ENCODE measurements at regions not wholly inside any gene's neighbourhood (a gene's known extent, or its start where the extent isn't known, plus 50 kb on each side); places are given as distances from the start of the nearest gene placed in this dataset.

DNA sequence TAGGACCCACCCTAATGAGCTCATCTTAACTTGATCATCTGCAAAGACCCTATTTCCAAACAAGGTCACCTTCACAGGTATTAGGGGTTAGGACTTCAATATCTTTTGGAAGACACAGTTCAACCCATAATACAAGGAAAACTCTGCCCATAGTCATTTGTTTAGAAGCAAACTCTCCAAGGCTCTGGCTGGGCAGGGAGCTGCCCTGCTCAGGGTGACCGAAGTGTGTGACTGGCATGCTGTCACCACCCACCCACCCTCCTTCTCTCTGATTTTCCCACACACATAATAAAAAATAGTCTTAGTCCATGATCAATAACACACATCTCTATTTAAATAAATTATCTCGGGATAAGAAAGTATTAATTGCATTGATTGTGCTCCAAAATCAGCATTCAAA lies 161.1 kb downstream of the KCTD15 start:
- no peak for TF ChIP-seq CTCF (IDR thresholded peaks at IDR 0.05; ENCODE audit: borderline replicate concordance, extremely low read depth, insufficient read depth)
- Histone ChIP-seq H3K27me3 (ENCODE audit: control insufficient read depth, insufficient read depth, low read length) (no peaks in the 10 kb centered on the region), H3K9me3 (ENCODE audit: control insufficient read depth in 2 of 3, insufficient read depth in 1 of 3, low read length in 3 of 3) (no peaks in the 10 kb centered on the region), H3K36me3 (ENCODE audit: control insufficient read depth in 2 of 3, insufficient read depth in 3 of 3, low read length in 3 of 3) (no peaks in the 10 kb centered on the region), H3K9ac (ENCODE audit: low read length in 3 of 3) (no peak overlapping the region), H3K27ac (ENCODE audit: low read depth in 2 of 2, low read length in 2 of 2) (no peak overlapping the region), H3K4me1 (ENCODE audit: control insufficient read depth in 2 of 3, insufficient read depth in 2 of 3, low read depth in 1 of 3, low read length in 3 of 3) (no peaks in the 10 kb centered on the region), H3K4me3 (ENCODE audit: low read length in 3 of 3) (no peak overlapping the region)
- FAIRE-seq (no peak), DNase-seq (no peak)
- intact Hi-C loops (cut with DNase I), result no loop called here

DNA sequence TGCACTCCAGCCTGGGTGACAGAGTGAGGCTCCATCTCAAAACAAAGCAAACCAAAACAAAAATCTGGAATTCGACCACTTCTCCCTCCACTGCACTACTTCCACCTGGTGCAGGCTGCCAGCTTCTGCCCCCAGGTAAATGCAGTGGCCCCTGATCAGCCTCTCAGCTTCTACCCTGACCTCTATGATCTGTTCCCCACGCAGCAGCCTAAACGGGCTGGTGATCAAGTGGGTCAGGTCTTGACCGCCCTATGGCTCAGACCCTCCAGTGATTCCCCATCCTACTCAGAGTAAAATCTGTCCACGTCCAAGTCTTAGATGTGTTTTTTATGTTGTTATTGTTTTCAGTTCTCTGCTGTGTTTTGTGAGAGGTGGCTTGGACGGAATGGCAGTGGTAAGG lies 163.9 kb downstream of the KCTD15 start:
- DNase-seq, result no peak
- no peak for FAIRE-seq

GRCh38 chr19:33962161-33962560 lies 165.5 kb downstream of the KCTD15 start:
- no peak overlapping the region for H3K4me3 ChIP-seq (ENCODE audit: low read length in 3 of 3)

More for the DNA sequence above, 163.9 kb downstream of the KCTD15 start:
- H3K4me3 ChIP-seq (ENCODE audit: low read length in 3 of 3), result no peak overlapping the region
- no peaks in the 10 kb centered on the region for H3K27me3 ChIP-seq (ENCODE audit: control insufficient read depth, insufficient read depth, low read length)
- H3K4me1 ChIP-seq (ENCODE audit: control insufficient read depth in 2 of 3, insufficient read depth in 2 of 3, low read depth in 1 of 3, low read length in 3 of 3), result no peaks in the 10 kb centered on the region
- no peak overlapping the region for H3K27ac ChIP-seq (ENCODE audit: low read depth in 2 of 2, low read length in 2 of 2)
- no peaks in the 10 kb centered on the region for H3K36me3 ChIP-seq (ENCODE audit: control insufficient read depth in 2 of 3, insufficient read depth in 3 of 3, low read length in 3 of 3)
- intact Hi-C loops (cut with DNase I), result no loop called here
- H3K9ac ChIP-seq (ENCODE audit: low read length in 3 of 3), result no peak overlapping the region
- H3K9me3 ChIP-seq (ENCODE audit: control insufficient read depth in 2 of 3, insufficient read depth in 1 of 3, low read length in 3 of 3), result no peaks in the 10 kb centered on the region
- TF ChIP-seq CTCF (IDR thresholded peaks at IDR 0.05; ENCODE audit: borderline replicate concordance, extremely low read depth, insufficient read depth), result no peak

More at GRCh38 chr19:33962161-33962560, 165.5 kb downstream of the KCTD15 start:
- Histone ChIP-seq H3K36me3 (ENCODE audit: control insufficient read depth in 2 of 3, insufficient read depth in 3 of 3, low read length in 3 of 3) (no peaks in the 10 kb centered on the region), H3K27me3 (ENCODE audit: control insufficient read depth, insufficient read depth, low read length) (no peaks in the 10 kb centered on the region), H3K9ac (ENCODE audit: low read length in 3 of 3) (no peak overlapping the region), H3K4me1 (ENCODE audit: control insufficient read depth in 2 of 3, insufficient read depth in 2 of 3, low read depth in 1 of 3, low read length in 3 of 3) (no peaks in the 10 kb centered on the region), H3K27ac (ENCODE audit: low read depth in 2 of 2, low read length in 2 of 2) (no peak overlapping the region), H3K9me3 (ENCODE audit: control insufficient read depth in 2 of 3, insufficient read depth in 1 of 3, low read length in 3 of 3) (peaks cover 0 to 4% (median 0%) of the 10 kb centered on the region in 3 donors)
- FAIRE-seq, result no peak
- DNase-seq, result no peak
- intact Hi-C loops (cut with DNase I), result no loop called here
- TF ChIP-seq CTCF (IDR thresholded peaks at IDR 0.05; ENCODE audit: borderline replicate concordance, extremely low read depth, insufficient read depth), result no peak

Measured in kidney (tissue), 13 donors.